GM20000 (cell line): ENCODE measurements at regions not wholly inside any gene's neighbourhood (a gene's known extent, or its start where the extent isn't known, plus 50 kb on each side); places are given as distances from the start of the nearest gene placed in this dataset.

ENCODE experiments used
- DNase-seq: peaks from one replicate; pipeline ENCODE4 v3.0.0; 2012; ENCODE audit warnings: low spot score
- TF ChIP-seq, protein P1 (sequence below): IDR thresholded peaks from 2 replicates; pipeline ENCODE4 v1.5.1; 2012; ENCODE audit warnings: mild to moderate bottlenecking, control low read depth; ENCODE audit errors: extremely low read depth, missing control alignments

DNA sequence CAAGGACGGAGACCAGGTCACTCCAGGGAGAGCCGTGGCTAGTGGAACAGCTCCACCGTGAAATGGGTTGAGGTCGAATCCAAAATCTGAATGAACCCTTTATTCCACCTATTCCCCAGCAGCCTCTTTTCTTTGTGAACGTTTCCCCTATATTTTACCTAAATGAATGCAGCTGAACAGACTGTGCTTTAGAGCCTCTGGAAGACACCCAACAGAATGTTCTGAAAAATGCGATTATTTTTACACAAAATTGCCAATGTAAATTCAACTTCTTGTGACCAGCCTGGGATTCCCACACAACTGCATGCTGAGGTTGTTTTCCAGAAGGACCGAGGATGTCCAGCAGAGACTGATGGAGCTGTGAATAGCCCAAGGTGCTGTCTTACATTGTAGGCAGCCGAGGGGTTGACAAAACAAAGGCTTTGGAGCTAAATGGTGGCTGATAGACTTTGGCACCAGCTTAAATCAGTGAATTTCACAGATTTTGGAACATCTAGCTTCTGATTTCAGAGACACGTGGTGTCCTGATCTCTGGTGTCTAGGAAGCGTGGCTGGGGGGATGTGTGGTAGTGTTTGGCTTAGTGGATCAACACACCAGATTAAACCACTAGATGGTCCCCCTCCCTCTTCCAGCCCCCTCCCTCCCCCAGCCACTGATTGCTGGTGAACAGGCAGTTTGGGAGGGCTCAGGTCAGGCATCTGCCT lies 150.4 kb downstream of the ZNF664 start:
- TF ChIP-seq, protein P1, sequence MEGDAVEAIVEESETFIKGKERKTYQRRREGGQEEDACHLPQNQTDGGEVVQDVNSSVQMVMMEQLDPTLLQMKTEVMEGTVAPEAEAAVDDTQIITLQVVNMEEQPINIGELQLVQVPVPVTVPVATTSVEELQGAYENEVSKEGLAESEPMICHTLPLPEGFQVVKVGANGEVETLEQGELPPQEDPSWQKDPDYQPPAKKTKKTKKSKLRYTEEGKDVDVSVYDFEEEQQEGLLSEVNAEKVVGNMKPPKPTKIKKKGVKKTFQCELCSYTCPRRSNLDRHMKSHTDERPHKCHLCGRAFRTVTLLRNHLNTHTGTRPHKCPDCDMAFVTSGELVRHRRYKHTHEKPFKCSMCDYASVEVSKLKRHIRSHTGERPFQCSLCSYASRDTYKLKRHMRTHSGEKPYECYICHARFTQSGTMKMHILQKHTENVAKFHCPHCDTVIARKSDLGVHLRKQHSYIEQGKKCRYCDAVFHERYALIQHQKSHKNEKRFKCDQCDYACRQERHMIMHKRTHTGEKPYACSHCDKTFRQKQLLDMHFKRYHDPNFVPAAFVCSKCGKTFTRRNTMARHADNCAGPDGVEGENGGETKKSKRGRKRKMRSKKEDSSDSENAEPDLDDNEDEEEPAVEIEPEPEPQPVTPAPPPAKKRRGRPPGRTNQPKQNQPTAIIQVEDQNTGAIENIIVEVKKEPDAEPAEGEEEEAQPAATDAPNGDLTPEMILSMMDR: no peak
- DNase-seq: no peak

DNA sequence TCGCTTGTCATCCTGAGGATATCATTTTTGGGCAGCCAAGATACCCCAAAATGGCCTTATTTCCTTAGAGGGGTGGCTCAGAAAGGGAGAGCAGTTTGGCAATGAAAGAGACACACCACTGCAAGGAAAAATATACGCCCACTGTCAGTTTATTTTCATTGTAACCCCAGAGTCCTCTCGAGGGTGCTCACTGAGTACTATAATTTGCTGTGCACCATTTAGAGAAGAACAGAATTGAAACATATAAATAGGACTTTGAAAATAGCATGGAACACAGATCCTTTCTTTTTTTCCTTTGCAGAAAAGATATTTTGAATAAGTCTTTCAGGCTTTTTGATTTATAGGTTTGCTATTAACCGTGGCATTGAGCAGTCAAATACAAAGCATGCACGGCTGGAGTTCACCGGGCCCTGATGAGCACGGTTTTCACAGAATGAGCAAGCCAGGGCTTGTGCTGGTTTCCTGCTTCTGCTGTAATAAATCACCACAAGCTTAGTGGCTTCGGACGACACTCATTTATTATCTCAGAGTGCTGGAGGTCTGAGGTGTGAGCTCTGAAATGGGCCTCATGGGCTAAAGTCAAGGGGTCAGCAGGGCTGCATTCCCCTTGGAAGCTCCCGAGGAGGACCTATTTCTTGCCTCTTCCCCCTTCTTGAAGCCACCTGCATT lies 152.3 kb downstream of the ZNF664 start:
- DNase-seq: peak; percentile 66
- TF ChIP-seq, protein P1: no peak

DNA sequence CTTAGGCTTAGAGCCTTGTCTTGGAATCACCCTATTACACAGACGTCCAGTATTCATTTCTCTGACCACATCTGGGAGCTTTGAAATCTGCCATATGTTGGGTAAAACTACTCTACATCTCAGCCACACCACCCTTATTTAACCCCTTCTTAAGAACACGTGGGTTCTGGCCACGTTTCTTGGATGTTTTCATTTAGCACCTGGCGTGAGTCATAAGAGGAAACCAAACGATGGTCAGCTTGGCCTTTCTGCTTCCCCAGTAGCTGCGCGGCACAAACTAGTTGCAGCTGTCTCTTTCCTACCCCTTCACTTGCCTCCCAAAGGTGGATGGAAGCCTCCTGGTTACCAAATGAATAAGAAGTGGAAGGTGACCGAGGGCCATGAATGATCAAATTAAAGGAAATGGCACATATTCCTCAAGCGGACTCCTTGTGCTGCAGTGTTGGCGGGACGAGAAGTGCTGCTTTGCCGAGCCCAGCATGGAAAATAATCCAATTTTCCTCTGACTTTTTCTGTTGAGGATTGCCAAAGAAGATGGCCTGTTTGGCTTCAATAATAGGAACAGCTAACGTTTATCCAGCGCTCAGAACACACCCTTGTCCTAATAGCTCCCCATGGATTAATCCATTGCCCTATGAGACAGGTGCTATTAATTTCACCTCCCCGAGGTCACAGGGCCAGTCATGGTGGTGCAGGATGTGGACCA lies 154.1 kb downstream of the ZNF664 start:
- TF ChIP-seq, protein P1: no peak
- DNase-seq: peak; percentile 55

DNA sequence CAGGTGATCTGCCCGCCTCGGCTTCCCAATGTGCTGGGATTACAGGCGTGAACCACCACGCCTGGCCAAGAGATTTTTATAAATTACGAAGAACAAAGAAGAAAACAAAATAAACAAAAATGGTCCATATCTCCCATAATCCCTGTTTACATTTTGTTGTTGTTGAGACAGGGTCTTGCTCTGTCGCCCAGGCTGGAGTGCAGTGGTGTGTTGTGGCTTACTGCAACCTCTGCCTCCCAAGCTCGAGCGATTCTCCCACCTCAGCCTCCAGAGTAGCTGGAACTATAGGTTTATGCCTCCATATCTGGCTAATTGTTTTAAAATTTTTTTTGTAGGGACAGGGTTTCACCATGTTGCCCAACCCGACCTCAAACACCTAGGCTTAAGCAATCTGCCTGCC lies 156.1 kb downstream of the ZNF664 start:
- no peak for DNase-seq
- TF ChIP-seq, protein P1: no peak

DNA sequence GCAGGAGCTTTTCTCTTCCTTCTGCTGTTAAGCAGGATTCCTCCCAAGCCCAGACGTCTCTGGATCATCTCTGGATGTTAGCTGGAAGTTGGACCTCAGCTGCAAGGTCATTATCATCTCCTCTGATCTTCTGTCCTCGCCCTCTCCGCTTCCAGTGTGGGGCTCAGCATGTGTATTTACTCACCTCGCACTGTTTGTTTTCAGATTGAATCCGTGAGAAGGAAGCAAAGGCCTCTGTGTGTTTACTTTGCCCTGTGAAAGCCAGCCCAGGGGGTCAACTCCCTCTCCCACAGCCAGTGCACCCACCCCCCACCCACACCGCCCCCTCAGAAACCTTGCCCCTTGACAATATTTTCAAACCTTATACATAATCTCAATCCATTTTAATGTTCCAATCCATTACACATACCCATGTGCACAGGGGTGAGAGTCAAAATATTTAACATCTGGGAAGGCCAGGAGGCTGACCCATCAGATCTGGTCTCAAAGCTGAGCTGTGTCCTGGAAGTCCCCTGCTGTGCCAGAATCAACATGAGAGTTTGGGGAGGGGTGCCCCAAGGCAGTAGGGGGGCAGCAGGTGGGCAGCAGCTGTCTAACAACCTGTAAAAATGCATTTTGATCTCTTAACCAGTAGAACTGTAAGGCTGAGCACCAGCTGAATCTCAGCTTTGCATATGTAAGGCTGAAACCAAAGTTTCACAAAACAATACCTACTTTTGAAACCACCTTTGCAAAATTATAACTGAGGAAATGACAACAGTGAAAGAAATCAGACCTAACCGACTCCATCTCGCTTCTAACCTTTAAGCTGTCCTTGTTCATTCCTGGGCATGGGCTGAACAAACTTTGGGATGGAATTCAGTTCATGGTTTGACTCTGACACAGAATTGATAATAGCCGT lies 157.9 kb downstream of the ZNF664 start:
- peak; percentile 41 for DNase-seq
- TF ChIP-seq, protein P1: no peak

DNA sequence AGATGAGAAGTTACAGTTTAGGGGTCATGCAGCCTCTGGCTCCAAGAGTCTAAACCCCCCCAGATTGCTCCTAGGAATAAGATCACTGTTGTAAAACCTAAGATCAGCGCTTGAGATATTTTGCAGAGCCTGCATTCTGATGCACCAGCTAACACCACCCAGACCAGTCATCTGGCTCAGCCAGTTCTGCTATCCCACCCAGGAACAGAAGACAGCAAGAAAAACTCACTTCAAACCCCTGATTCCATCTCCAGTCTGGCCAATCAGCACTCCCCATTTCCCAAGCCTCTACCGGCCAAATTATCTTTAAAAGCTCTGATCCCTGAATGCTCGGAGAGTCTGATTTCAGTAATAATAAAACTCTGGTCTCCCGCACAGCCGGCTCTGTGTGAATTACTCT lies 158.6 kb downstream of the ZNF664 start:
- no peak for DNase-seq
- TF ChIP-seq, protein P1: no peak
